Mammary epithelial cell (primary cell): ENCODE measurements at regions not wholly inside any gene's neighbourhood (a gene's known extent, or its start where the extent isn't known, plus 50 kb on each side); places are given as distances from the start of the nearest gene placed in this dataset.

ENCODE experiments used
- EZH2 ChIP-seq: IDR thresholded peaks from 2 replicates; pipeline ENCODE4 v1.6.1; 2012; ENCODE audit warnings: low read length, inconsistent platforms, borderline replicate concordance
- TF ChIP-seq, protein P1 (sequence below), 2 donors: IDR thresholded peaks in 1 of 2; conservative IDR thresholded peaks in 1 of 2; 2 replicates each; pipeline ENCODE4 v1.5.1; 2011 to 2012; ENCODE audit warnings: inconsistent platforms in 2 of 2, low read length in 2 of 2, mild to moderate bottlenecking in 2 of 2, control low read depth in 1 of 2, low read depth in 1 of 2; ENCODE audit not compliant: insufficient read depth in 1 of 2; ENCODE audit errors: extremely low read depth in 1 of 2

DNA sequence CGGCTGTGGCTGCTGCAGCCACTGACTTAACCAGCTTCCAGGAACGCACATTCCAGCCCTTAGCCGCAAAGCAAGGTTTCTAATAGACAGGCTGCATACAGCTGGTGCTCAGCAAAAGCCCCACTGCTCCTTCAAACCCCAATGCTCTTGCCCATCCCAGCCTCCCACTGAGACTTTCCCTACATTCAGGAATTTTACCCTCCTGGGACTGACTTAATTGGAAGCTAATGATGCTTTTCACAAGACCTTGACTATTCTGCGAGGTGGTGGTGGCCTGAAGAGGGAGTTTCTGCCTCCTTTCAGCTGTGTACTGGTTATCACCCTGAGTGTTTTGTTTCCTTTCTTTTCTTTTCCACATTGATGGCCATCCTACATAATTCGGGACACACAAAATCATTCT is 164.9 kb upstream of the IRX1 start:
- TF ChIP-seq, protein P1, sequence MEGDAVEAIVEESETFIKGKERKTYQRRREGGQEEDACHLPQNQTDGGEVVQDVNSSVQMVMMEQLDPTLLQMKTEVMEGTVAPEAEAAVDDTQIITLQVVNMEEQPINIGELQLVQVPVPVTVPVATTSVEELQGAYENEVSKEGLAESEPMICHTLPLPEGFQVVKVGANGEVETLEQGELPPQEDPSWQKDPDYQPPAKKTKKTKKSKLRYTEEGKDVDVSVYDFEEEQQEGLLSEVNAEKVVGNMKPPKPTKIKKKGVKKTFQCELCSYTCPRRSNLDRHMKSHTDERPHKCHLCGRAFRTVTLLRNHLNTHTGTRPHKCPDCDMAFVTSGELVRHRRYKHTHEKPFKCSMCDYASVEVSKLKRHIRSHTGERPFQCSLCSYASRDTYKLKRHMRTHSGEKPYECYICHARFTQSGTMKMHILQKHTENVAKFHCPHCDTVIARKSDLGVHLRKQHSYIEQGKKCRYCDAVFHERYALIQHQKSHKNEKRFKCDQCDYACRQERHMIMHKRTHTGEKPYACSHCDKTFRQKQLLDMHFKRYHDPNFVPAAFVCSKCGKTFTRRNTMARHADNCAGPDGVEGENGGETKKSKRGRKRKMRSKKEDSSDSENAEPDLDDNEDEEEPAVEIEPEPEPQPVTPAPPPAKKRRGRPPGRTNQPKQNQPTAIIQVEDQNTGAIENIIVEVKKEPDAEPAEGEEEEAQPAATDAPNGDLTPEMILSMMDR (conservative IDR thresholded peaks at IDR 0.05 in 1 of 2, IDR thresholded peaks at IDR 0.05 in 1 of 2; ENCODE audit: extremely low read depth in 1 of 2, insufficient read depth in 1 of 2, low read depth in 1 of 2, low read length in 2 of 2), result no peak
- no peak for TF ChIP-seq EZH2
